ENCODE measurements at regions not wholly inside any gene's neighbourhood (a gene's known extent, or its start where the extent isn't known, plus 50 kb on each side); places are given as distances from the start of the nearest gene placed in this dataset.

DNA sequence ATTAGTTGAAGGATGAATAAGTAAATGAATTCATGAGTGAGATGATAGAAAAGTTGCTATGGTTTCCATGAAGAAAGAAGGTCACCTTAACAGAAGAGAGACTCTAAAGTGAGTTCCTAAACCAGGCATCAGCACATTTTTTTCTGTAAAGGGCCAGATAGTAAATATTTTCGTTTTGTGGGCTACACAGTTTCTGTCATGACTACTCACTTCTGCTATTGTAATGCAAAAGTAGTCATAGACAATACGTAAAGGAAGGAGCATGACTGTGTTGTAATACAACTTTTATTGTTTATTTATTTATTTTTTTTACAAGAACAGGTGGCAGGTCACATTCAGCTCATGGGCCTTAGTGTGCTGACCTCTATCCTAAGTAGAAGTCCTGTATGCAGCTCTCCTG, 426.1 kb upstream of the DYNLRB2 start:
- TF ChIP-seq, protein P1, sequence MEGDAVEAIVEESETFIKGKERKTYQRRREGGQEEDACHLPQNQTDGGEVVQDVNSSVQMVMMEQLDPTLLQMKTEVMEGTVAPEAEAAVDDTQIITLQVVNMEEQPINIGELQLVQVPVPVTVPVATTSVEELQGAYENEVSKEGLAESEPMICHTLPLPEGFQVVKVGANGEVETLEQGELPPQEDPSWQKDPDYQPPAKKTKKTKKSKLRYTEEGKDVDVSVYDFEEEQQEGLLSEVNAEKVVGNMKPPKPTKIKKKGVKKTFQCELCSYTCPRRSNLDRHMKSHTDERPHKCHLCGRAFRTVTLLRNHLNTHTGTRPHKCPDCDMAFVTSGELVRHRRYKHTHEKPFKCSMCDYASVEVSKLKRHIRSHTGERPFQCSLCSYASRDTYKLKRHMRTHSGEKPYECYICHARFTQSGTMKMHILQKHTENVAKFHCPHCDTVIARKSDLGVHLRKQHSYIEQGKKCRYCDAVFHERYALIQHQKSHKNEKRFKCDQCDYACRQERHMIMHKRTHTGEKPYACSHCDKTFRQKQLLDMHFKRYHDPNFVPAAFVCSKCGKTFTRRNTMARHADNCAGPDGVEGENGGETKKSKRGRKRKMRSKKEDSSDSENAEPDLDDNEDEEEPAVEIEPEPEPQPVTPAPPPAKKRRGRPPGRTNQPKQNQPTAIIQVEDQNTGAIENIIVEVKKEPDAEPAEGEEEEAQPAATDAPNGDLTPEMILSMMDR (IDR thresholded peaks at IDR 0.05; ENCODE audit: insufficient read depth, low read length, poor library complexity, severe bottlenecking), result no peak
- TF ChIP-seq EZH2phosphoT487 (conservative IDR thresholded peaks at IDR 0.05; ENCODE audit: low read length), result no peak

Measured in SU-DHL-6 (cell line).